PC-9 (cell line): ENCODE measurements at regions not wholly inside any gene's neighbourhood (a gene's known extent, or its start where the extent isn't known, plus 50 kb on each side); places are given as distances from the start of the nearest gene placed in this dataset.

Source experiments
- EZH2 ChIP-seq: fragments of 200-600 bp; sonication (generic); IDR thresholded peaks from 2 replicates; pipeline ENCODE4 v1.8.0; 2017; ENCODE audit warnings: antibody characterized with exemption, low read depth
- TF ChIP-seq, protein P1 (sequence below): fragments of 200-600 bp; sonication (generic); conservative IDR thresholded peaks from 2 replicates; pipeline ENCODE4 v1.6.1; 2017; ENCODE audit warnings: mixed run types, antibody characterized with exemption, mild to moderate bottlenecking, moderate library complexity

DNA sequence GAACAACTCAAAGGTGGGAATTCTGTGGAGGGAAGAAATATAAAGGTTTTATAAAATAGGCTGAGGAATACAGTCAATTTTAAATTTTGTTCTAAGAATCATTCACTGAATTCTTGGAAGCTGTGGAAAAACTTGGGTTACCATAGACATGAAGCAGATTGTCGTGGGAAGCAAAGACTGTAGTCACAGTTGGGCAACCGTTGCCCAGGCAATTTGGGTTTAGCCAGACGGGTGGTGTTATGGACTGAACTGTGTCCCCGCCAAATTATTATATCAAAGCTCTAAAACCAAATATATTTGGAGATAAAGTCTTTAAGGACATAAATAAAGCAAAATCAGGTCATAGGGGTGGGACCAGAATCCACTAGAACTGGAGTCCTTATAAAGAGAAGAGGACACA, 463.7 kb upstream of the CTNND2 start:
- TF ChIP-seq, protein P1, sequence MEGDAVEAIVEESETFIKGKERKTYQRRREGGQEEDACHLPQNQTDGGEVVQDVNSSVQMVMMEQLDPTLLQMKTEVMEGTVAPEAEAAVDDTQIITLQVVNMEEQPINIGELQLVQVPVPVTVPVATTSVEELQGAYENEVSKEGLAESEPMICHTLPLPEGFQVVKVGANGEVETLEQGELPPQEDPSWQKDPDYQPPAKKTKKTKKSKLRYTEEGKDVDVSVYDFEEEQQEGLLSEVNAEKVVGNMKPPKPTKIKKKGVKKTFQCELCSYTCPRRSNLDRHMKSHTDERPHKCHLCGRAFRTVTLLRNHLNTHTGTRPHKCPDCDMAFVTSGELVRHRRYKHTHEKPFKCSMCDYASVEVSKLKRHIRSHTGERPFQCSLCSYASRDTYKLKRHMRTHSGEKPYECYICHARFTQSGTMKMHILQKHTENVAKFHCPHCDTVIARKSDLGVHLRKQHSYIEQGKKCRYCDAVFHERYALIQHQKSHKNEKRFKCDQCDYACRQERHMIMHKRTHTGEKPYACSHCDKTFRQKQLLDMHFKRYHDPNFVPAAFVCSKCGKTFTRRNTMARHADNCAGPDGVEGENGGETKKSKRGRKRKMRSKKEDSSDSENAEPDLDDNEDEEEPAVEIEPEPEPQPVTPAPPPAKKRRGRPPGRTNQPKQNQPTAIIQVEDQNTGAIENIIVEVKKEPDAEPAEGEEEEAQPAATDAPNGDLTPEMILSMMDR = no peak
- TF ChIP-seq EZH2 = no peak
